Epithelial cell of esophagus (primary cell): ENCODE measurements at regions not wholly inside any gene's neighbourhood (a gene's known extent, or its start where the extent isn't known, plus 50 kb on each side); places are given as distances from the start of the nearest gene placed in this dataset.
"Not testable (repeated sequence)": the region's sequence is repeated elsewhere in the genome, so short reads cannot be mapped to it uniquely, and the experiment has no call there.

ENCODE experiments used
- DNase-seq: peaks from one replicate; pipeline ENCODE4 v3.0.0; 2010; ENCODE audit warnings: low read depth
- H3K4me3 ChIP-seq: 2 replicates; pipeline ENCODE4 v1.5.1; 2011; ENCODE audit warnings: mild to moderate bottlenecking, low read length, control low read depth
- CTCF ChIP-seq: IDR thresholded peaks from 2 replicates; pipeline ENCODE4 v1.5.1; 2011; ENCODE audit warnings: low read depth, mild to moderate bottlenecking, low read length, control low read depth, inconsistent platforms; ENCODE audit not compliant: insufficient read depth; ENCODE audit errors: missing control alignments

GRCh38 chr2:7555260-7555659 is 638.0 kb downstream of the RNF144A start:
- DNase-seq = no peak
- H3K4me3 ChIP-seq = no peak overlapping the region
- TF ChIP-seq CTCF = no peak

DNA sequence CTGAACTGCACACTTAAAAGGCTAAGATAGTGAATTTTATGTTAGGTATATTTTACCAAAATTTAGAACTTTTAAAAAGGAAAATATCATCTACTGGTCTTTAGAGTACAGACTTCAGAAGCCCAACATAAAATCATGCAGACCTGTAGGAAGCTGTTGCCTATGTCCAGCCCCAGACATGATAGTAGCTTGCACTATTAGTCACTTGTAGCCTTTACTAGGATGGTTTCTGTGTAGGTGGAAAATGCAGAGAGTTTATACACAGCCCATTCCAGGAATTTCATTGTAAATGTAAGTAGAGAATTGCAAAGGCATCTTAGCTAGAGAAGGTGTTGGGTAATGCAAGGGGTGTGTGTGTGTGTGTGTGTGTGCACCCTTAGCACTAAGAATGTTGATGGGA is 640.2 kb downstream of the RNF144A start:
- H3K4me3 ChIP-seq = no peak overlapping the region
- no peak for TF ChIP-seq CTCF
- DNase-seq = no peak

DNA sequence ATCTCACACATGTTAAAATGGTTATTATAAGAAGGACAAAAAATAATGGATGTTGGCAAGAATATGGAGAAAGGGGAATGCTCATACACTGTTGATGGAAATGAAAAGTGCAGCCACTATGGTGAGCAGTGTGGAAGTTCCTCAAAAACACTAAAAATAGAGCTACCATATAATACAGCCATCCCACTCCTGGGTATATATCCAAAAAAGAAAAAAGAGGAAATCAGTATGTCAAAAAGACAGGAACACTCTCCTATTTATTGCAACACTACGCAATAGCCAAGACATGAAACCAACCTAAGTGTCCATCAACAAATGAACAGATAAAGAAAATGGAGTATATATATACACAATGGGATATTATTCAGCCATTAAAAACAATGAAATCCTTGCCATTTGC is 642.6 kb downstream of the RNF144A start:
- no peak for DNase-seq
- H3K4me3 ChIP-seq = no peak overlapping the region
- TF ChIP-seq CTCF = no peak

GRCh38 chr2:7566382-7566881 is 649.2 kb downstream of the RNF144A start:
- H3K4me3 ChIP-seq = no peak overlapping the region
- no peak for DNase-seq
- TF ChIP-seq CTCF = no peak

GRCh38 chr2:7567116-7567515 is 649.9 kb downstream of the RNF144A start:
- DNase-seq, H3K4me3 ChIP-seq: not testable (repeated sequence)

DNA sequence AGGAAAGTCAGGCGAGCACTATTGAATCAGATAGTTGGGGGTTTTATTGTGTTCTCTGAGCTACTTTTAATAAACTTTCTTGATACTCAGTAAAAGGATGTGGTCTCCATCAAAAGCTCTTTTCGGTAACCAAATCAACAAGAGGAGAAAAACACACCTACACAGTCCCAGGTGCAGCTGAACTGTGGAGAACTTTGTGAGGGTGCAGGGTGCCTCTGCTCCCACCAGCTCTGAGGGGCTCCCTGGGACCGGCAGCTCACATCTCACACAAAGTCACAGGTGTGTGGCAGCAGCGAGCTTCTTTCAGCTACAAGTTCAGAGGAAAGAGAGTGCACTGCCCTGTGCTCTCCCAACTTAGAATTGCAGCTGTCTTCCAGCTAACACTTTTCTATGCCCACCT is 650.4 kb downstream of the RNF144A start:
- no peak for TF ChIP-seq CTCF
- H3K4me3 ChIP-seq = no peak overlapping the region
- no peak for DNase-seq

- no peak for TF ChIP-seq CTCF
- no peak for DNase-seq
- H3K4me3 ChIP-seq = no peak overlapping the region
These were observed 653.0 kb downstream of the RNF144A start for GRCh38 chr2:7570247-7570646.
